Erythroblast (primary cell): ENCODE measurements at regions not wholly inside any gene's neighbourhood (a gene's known extent, or its start where the extent isn't known, plus 50 kb on each side); places are given as distances from the start of the nearest gene placed in this dataset.

Experiments used
- GATA1 ChIP-seq: IDR thresholded peaks from 2 replicates; pipeline ENCODE4 v1.6.1; 2011; ENCODE audit warnings: low read depth, mild to moderate bottlenecking, control low read depth, low read length, moderate library complexity
- POLR2A ChIP-seq: IDR thresholded peaks from 2 replicates; pipeline ENCODE4 v1.6.1; 2011; ENCODE audit warnings: mild to moderate bottlenecking, low read length

DNA sequence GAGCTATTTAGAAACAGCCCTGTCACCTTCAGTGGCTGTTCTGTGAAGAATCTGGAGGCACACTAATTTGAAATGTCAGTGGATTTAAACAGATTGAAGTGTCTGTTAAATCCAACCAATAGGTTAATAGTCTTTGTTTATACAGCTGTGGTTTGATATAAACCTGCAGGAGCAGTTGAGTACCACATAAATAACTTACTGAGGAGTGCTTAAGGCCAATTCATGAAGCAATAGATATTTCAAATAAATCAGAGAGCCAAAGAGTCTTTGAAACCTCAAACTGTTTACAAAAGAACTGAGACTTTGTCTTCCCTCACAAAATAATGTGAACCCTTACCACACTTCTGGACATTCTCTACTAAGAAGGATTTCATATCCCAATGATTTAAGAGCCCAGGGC, 111.9 kb downstream of the FEM1C start:
- TF ChIP-seq POLR2A: no peak
- TF ChIP-seq GATA1: no peak
